T-cell (primary cell): ENCODE measurements at regions not wholly inside any gene's neighbourhood (a gene's known extent, or its start where the extent isn't known, plus 50 kb on each side); places are given as distances from the start of the nearest gene placed in this dataset.

Experiments
- ATAC-seq, 4 experiments: fragments of 200-7000 bp in 3 of 4; fragments of 150-1000 bp in 1 of 4; cut with Tn5 transposase; replicated peaks in 1 of 4; 1 replicate in 3 of 4; 2 replicates in 1 of 4; pipeline ENCODE4 v1.10.0; 2021; ENCODE audit warnings: moderate library complexity in 3 of 4, mild to moderate bottlenecking in 2 of 4, moderate number of reproducible peaks in 1 of 4
- CTCF ChIA-PET, 2 donors: fragments of 300-600 bp; sonication (Branson Sonifier 250); formaldehyde crosslinking; loops; one replicate each; lab custom pipeline; 2022; ENCODE audit warnings: antibody characterized with exemption in 2 of 2; lab: Charles Lee
- POLR2A ChIA-PET, 2 donors: fragments of 300-600 bp; sonication (Branson Sonifier 250); formaldehyde crosslinking; loops; one replicate each; lab custom pipeline; 2022; ENCODE audit warnings: antibody characterized with exemption in 2 of 2; lab: Charles Lee
- DNase-seq, 35 experiments: peaks; one replicate each; pipeline versions ENCODE4 v3.0.0 to v3.0.0-alpha.2; 2013 to 2023
- H3K27ac ChIP-seq: one replicate; pipeline ENCODE4 v1.5.1; 2013; ENCODE audit warnings: low read length
- H3K27me3 ChIP-seq, 2 experiments: replicated peaks in 1 of 2; 1 replicate in 1 of 2; 2 replicates in 1 of 2; pipeline versions ENCODE4 v1.6.1 to v1.7.0; 2013; ENCODE audit warnings: low read length in 1 of 2, mixed read lengths in 1 of 2; ENCODE audit not compliant: control insufficient read depth in 2 of 2, insufficient read depth in 2 of 2; ENCODE audit errors: extremely low read depth in 1 of 2
- H3K36me3 ChIP-seq, 2 donors: 1 replicate in 1 of 2; 2 replicates in 1 of 2; pipeline versions ENCODE4 v1.6.1 to v1.7.0; 2013; ENCODE audit warnings: low read length in 1 of 2; ENCODE audit not compliant: control insufficient read depth in 2 of 2, insufficient read depth in 1 of 2; ENCODE audit errors: extremely low read depth in 1 of 2
- H3K4me1 ChIP-seq, 2 experiments: 1 replicate in 1 of 2; 2 replicates in 1 of 2; pipeline versions ENCODE4 v1.6.1 to v1.7.0; 2013; ENCODE audit warnings: low read length in 2 of 2, mixed read lengths in 1 of 2; ENCODE audit not compliant: insufficient read depth in 2 of 2, control insufficient read depth in 1 of 2; ENCODE audit errors: extremely low read depth in 1 of 2
- H3K4me3 ChIP-seq, 2 donors: 1 replicate in 1 of 2; 2 replicates in 1 of 2; pipeline versions ENCODE4 v1.5.1 to v1.7.0; 2013; ENCODE audit warnings: mild to moderate bottlenecking in 2 of 2, low read length in 1 of 2, moderate library complexity in 1 of 2; ENCODE audit not compliant: control insufficient read depth in 1 of 2; ENCODE audit errors: extremely low read depth in 1 of 2
- H3K9me3 ChIP-seq: 2 replicates; pipeline ENCODE4 v1.7.0; 2013
- H3K27ac Mint-ChIP-seq, 2 donors: one replicate each; pipeline ENCODE4 v1.8.0; 2020 to 2021; ENCODE audit warnings: mild to moderate bottlenecking in 2 of 2, mixed read lengths in 2 of 2
- H3K27me3 Mint-ChIP-seq, 2 donors: one replicate each; pipeline ENCODE4 v1.8.0; 2021 to 2022; ENCODE audit warnings: mixed read lengths in 2 of 2
- H3K36me3 Mint-ChIP-seq: one replicate; pipeline ENCODE4 v1.8.0; 2021; ENCODE audit warnings: mixed read lengths
- H3K4me1 Mint-ChIP-seq, 3 donors: one replicate each; pipeline ENCODE4 v1.8.0; 2020 to 2022; ENCODE audit warnings: mixed read lengths in 3 of 3, mild to moderate bottlenecking in 1 of 3
- H3K4me3 Mint-ChIP-seq, 3 donors: one replicate each; pipeline ENCODE4 v1.8.0; 2020 to 2022; ENCODE audit warnings: mild to moderate bottlenecking in 3 of 3, mixed read lengths in 3 of 3, moderate library complexity in 3 of 3
- H3K9me3 Mint-ChIP-seq, 3 donors: one replicate each; pipeline ENCODE4 v1.8.0; 2020 to 2022; ENCODE audit warnings: mixed read lengths in 3 of 3
- WGBS: methylation state at CpG from one replicate; pipeline ENCODE4 v1.1.5; 2013; ENCODE audit warnings: missing lambda C conversion rate; ENCODE audit not compliant: insufficient coverage; 5-methylcytosine and 5-hydroxymethylcytosine counted together

DNA sequence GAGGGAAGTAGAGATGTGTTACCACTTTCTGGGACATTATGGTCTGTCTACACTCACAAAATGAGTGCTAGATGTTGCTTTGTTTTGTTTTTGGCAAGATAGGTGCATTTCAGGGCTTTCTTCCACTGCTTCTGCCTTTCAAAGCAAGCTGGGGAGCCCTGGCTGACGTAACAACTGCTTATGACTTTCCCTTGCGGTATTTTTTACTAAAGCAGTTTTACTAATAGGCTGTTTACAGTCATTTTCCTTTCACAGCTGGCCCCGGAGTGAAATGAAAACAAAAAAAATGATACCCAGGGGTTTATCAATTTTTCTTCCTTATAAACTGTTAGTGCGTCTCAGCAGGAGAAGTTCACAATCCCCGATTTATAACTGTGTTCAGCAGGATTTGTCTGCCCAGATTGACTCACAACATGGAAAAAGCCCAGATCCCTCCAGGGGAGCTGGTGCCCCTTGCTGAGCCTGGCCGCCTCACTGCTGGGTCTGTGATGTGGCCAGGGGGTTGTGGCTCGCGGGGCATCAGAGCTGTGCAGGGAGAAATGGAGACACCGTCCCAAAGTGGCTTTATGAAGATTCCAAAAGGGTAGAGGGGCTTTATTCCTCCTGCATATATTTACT is 184.4 kb upstream of the HS3ST3A1 start:
- no peak for ATAC-seq
- Mint-ChIP-seq H3K27ac (no peak overlapping the region), H3K4me1 (no peaks in the 10 kb centered on the region), H3K4me3 (no peak overlapping the region), H3K27me3 (no peaks in the 10 kb centered on the region), H3K36me3 (peaks cover 7% of the 10 kb centered on the region), H3K9me3 (peaks cover 0 to 8% (median 0%) of the 10 kb centered on the region in 3 donors)
- H3K9me3 ChIP-seq = no peaks in the 10 kb centered on the region
- POLR2A ChIA-PET = no interaction called here
- CTCF ChIA-PET = interaction anchor here in 1 of 2 donors (0.7 kb wide), 1 partner anchor 9 kb away, joined by 4 read pairs; no protein-coding TSS in a partner anchor
- no peaks in the 10 kb centered on the region for H3K36me3 ChIP-seq
- DNase-seq = no peak
- H3K4me1 ChIP-seq = no peaks in the 10 kb centered on the region
- H3K27ac ChIP-seq = no peak overlapping the region
- H3K27me3 ChIP-seq = no peaks in the 10 kb centered on the region
- WGBS = 90% methylated on average over 3 of the region's 9 CpGs
- no peak overlapping the region for H3K4me3 ChIP-seq

DNA sequence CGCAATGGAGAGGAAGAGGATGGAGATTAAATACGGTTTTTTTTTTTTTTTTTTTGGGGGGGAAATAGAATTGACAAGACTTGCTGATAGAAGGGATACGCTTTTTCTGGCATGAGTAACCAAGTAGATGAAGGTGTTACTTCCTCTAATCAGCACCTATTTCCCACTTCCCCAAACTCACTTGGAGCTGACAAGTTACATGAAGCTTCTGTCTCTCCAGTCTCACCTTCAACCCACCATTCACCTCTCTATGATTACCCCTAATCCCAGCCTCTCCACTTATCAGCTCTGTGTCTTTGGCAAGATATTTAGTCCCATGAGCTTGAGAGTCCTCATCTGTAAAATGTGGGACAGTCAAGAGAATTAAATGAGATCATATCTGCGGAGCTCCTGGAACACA is 185.9 kb upstream of the HS3ST3A1 start:
- 90% methylated on average over 2 of the region's 4 CpGs for WGBS
- CTCF ChIA-PET = no interaction called here

DNA sequence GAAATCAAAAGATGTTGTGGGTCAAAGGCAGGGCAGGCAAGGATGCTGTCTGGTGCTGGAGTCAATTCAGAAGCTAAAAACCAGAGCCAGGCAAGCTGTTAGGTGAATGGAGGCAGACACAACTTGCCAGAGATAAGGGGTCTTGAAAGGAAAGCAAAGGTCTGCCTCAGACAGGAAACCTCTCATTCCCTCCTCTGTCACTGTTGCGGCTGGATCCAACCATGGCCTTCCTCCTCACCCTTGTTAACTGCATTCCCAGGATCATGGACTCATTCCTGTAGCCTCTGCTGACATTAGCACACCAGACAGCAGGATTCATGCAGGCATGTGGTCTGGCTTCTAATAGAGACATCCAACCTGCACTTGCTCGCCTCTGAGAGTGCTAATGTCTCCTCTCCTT is 186.7 kb upstream of the HS3ST3A1 start:
- H3K9me3 ChIP-seq = no peaks in the 10 kb centered on the region
- Mint-ChIP-seq H3K27ac (no peak overlapping the region), H3K4me1 (no peaks in the 10 kb centered on the region), H3K27me3 (no peaks in the 10 kb centered on the region), H3K36me3 (peaks cover 7% of the 10 kb centered on the region), H3K4me3 (no peak overlapping the region), H3K9me3 (peaks cover 0 to 8% (median 0%) of the 10 kb centered on the region in 3 donors)
- H3K4me1 ChIP-seq = no peaks in the 10 kb centered on the region
- POLR2A ChIA-PET = no interaction called here
- ATAC-seq (no peak), DNase-seq (no peak)
- CTCF ChIA-PET = no interaction called here
- no peak overlapping the region for H3K4me3 ChIP-seq
- no peak overlapping the region for H3K27ac ChIP-seq
- H3K36me3 ChIP-seq = no peaks in the 10 kb centered on the region
- whole genome bisulfite sequencing = 100% methylated on average over 1 of the region's 2 CpGs
- H3K27me3 ChIP-seq = no peaks in the 10 kb centered on the region

More for the DNA sequence above, 185.9 kb upstream of the HS3ST3A1 start:
- no peak overlapping the region for H3K27ac ChIP-seq
- DNase-seq = no peak
- H3K27me3 ChIP-seq = no peaks in the 10 kb centered on the region
- H3K36me3 Mint-ChIP-seq = peaks cover 7% of the 10 kb centered on the region
- no peaks in the 10 kb centered on the region for H3K4me1 Mint-ChIP-seq
- H3K9me3 Mint-ChIP-seq = peaks cover 0 to 8% (median 0%) of the 10 kb centered on the region in 3 donors
- H3K36me3 ChIP-seq = no peaks in the 10 kb centered on the region
- H3K27me3 Mint-ChIP-seq = no peaks in the 10 kb centered on the region
- no peaks in the 10 kb centered on the region for H3K4me1 ChIP-seq
- H3K4me3 ChIP-seq = no peak overlapping the region
- ATAC-seq = no peak
- POLR2A ChIA-PET = no interaction called here
- no peak overlapping the region for H3K4me3 Mint-ChIP-seq
- H3K9me3 ChIP-seq = no peaks in the 10 kb centered on the region
- no peak overlapping the region for H3K27ac Mint-ChIP-seq

DNA sequence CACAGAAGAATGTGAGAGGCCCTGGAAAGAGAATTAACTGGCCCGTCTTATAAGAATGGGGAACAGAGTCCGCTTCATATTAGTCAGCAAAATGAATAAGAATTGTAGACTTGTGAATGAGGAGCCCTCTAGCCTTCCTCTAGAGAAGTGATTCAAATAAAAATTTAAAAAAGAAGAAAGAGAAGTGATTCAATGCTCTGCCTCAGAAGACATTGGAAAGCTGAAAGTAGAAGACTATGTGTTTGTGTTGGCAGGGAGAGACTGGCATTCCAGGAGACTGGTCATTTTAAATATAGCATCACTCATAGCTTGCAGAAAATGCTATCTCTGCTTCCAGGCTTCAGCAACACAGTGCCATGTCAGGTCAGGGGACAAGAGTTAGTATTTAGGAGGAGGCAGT is 190.6 kb upstream of the HS3ST3A1 start:
- no CpG with 5 or more reads among the region's 2 CpGs for WGBS
- no peaks in the 10 kb centered on the region for H3K27me3 ChIP-seq
- Mint-ChIP-seq H3K4me1 (no peaks in the 10 kb centered on the region), H3K27ac (no peak overlapping the region), H3K27me3 (no peaks in the 10 kb centered on the region), H3K9me3 (peaks cover 0 to 8% (median under 1%) of the 10 kb centered on the region in 3 donors), H3K4me3 (no peak overlapping the region), H3K36me3 (peaks cover 3% of the 10 kb centered on the region)
- no peak for ATAC-seq
- no peaks in the 10 kb centered on the region for H3K9me3 ChIP-seq
- H3K27ac ChIP-seq = no peak overlapping the region
- no peak overlapping the region for H3K4me3 ChIP-seq
- no peaks in the 10 kb centered on the region for H3K4me1 ChIP-seq
- H3K36me3 ChIP-seq = no peaks in the 10 kb centered on the region
- DNase-seq = no peak
- POLR2A ChIA-PET = no interaction called here
- CTCF ChIA-PET = no interaction called here

DNA sequence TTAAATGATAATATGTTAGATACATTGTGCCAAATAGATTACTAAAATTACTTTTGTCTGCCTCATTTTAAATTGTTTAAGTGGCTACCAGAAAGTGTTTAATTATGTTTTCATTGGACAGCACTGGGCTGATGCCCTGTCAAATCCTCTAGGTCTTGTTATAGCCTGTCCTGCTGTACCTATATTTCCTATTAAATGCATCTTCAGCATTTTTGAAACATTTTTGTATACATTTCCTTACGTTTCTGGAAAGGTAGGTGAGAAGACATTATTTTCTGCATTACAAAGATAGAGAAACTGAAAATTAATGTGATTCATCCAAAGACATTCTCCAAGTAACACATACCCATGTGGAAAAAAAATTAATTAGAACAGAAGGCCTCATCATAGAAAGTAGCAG is 192.2 kb upstream of the HS3ST3A1 start:
- Histone ChIP-seq H3K27me3 (no peaks in the 10 kb centered on the region), H3K36me3 (no peaks in the 10 kb centered on the region), H3K27ac (no peak overlapping the region), H3K9me3 (no peaks in the 10 kb centered on the region), H3K4me3 (no peak overlapping the region), H3K4me1 (no peaks in the 10 kb centered on the region)
- ChIA-PET POLR2A (no interaction called here), CTCF (no interaction called here)
- H3K36me3 Mint-ChIP-seq = peaks cover 3% of the 10 kb centered on the region
- ATAC-seq (no peak), DNase-seq (no peak)
- WGBS = no CpG with 5 or more reads among the region's 1 CpG
- no peaks in the 10 kb centered on the region for H3K27me3 Mint-ChIP-seq
- H3K27ac Mint-ChIP-seq = no peak overlapping the region
- peaks cover 2 to 8% (median 6%) of the 10 kb centered on the region in 3 donors for H3K9me3 Mint-ChIP-seq
- no peaks in the 10 kb centered on the region for H3K4me1 Mint-ChIP-seq
- H3K4me3 Mint-ChIP-seq = no peak overlapping the region

DNA sequence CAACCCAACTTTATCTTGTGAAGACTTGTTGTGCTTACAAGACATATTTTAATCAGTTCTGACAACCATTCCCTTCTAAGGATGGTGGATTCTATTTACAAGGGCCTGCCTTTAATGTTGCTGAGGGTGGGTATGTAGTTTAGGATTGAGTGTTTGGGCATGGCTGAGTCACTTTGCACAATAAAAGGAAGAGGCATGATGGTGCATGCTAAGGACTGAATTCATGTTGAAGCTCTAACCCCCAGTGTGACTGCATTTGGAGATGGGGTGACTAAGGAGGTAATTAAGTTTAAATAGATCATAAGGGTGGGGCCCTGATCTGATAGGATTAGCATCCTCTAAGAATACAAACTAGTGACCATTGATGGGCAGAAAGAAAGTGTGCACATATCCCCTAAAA is 196.1 kb upstream of the HS3ST3A1 start:
- Histone ChIP-seq H3K27me3 (no peaks in the 10 kb centered on the region), H3K27ac (no peak overlapping the region), H3K4me3 (no peak overlapping the region), H3K4me1 (no peaks in the 10 kb centered on the region), H3K36me3 (no peaks in the 10 kb centered on the region), H3K9me3 (no peaks in the 10 kb centered on the region)
- no peak overlapping the region for H3K27ac Mint-ChIP-seq
- ATAC-seq = no peak
- peaks cover 0 to 6% (median 2%) of the 10 kb centered on the region in 3 donors for H3K9me3 Mint-ChIP-seq
- POLR2A ChIA-PET = no interaction called here
- no peak overlapping the region for H3K4me3 Mint-ChIP-seq
- no peaks in the 10 kb centered on the region for H3K36me3 Mint-ChIP-seq
- no peaks in the 10 kb centered on the region for H3K4me1 Mint-ChIP-seq
- no peaks in the 10 kb centered on the region for H3K27me3 Mint-ChIP-seq
- DNase-seq = no peak
- CTCF ChIA-PET = no interaction called here

DNA sequence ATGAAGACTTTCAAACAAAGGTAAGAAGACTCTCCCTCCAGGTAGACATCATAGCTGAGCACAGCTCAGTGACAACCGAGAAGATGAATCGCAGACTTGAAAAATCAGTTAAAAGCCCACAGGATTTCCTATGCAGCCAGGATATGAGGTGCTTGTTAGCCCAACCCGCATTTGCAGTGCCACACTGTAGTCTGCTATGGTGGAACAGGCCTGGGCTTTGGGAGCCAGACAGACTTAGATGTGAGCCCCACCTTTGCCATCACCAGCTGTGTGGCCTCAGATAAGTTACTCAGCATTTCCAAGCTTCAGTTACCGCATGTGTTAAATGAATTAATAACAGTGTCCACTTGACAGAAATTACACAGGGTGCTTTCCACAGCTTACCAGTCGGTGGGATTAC is 204.4 kb upstream of the HS3ST3A1 start:
- no peak overlapping the region for H3K27ac ChIP-seq
- peaks cover 0 to 4% (median 0%) of the 10 kb centered on the region in 3 donors for H3K9me3 Mint-ChIP-seq
- H3K4me3 ChIP-seq = no peak overlapping the region
- H3K36me3 ChIP-seq = no peaks in the 10 kb centered on the region
- DNase-seq (no peak), ATAC-seq (no peak)
- H3K4me3 Mint-ChIP-seq = no peak overlapping the region
- ChIA-PET POLR2A (no interaction called here), CTCF (no interaction called here)
- H3K27me3 Mint-ChIP-seq = no peaks in the 10 kb centered on the region
- no peaks in the 10 kb centered on the region for H3K4me1 ChIP-seq
- no peak overlapping the region for H3K27ac Mint-ChIP-seq
- 63% methylated on average over 4 of the region's 5 CpGs for WGBS
- H3K36me3 Mint-ChIP-seq = no peaks in the 10 kb centered on the region
- no peaks in the 10 kb centered on the region for H3K9me3 ChIP-seq
- peaks cover 0 to 3% of the 10 kb centered on the region in 2 experiments for H3K27me3 ChIP-seq
- H3K4me1 Mint-ChIP-seq = peaks cover 0 to 2% (median 0%) of the 10 kb centered on the region in 3 donors
